GM10847 (cell line): ENCODE measurements at regions not wholly inside any gene's neighbourhood (a gene's known extent, or its start where the extent isn't known, plus 50 kb on each side); places are given as distances from the start of the nearest gene placed in this dataset.

Source experiments
- POLR2A ChIP-seq: IDR thresholded peaks from 2 replicates; pipeline ENCODE4 v1.6.1; 2011; ENCODE audit not compliant: insufficient read length; ENCODE audit errors: extremely low read depth

- no peak for TF ChIP-seq POLR2A
These were observed 255.1 kb upstream of the MKLN1 start for GRCh38 chr7:131072505-131073091.

GRCh38 chr7:131074043-131074442 is 253.6 kb upstream of the MKLN1 start:
- TF ChIP-seq POLR2A: no peak

- TF ChIP-seq POLR2A: no peak
These were observed 253.1 kb upstream of the MKLN1 start for GRCh38 chr7:131074585-131074984.

- TF ChIP-seq POLR2A: no peak
These were observed 252.3 kb upstream of the MKLN1 start for GRCh38 chr7:131075406-131075805.

GRCh38 chr7:131076032-131076431 is 251.6 kb upstream of the MKLN1 start:
- TF ChIP-seq POLR2A: no peak

- no peak for TF ChIP-seq POLR2A
These were observed 250.9 kb upstream of the MKLN1 start for GRCh38 chr7:131076711-131077181.

- TF ChIP-seq POLR2A: no peak
These were observed 249.9 kb upstream of the MKLN1 start for GRCh38 chr7:131077735-131078134.

- TF ChIP-seq POLR2A: no peak
These were observed 246.9 kb upstream of the MKLN1 start for GRCh38 chr7:131080754-131081153.

- TF ChIP-seq POLR2A: no peak
These were observed 246.4 kb upstream of the MKLN1 start for GRCh38 chr7:131081308-131081707.

GRCh38 chr7:131083781-131084180 is 243.9 kb upstream of the MKLN1 start:
- TF ChIP-seq POLR2A: no peak

- no peak for TF ChIP-seq POLR2A
These were observed 239.7 kb upstream of the MKLN1 start for GRCh38 chr7:131087756-131088658.

- no peak for TF ChIP-seq POLR2A
These were observed 237.5 kb upstream of the MKLN1 start for GRCh38 chr7:131090188-131090587.

- TF ChIP-seq POLR2A: no peak
These were observed 236.6 kb upstream of the MKLN1 start for GRCh38 chr7:131090886-131091692.

- TF ChIP-seq POLR2A: no peak
These were observed 233.0 kb upstream of the MKLN1 start for GRCh38 chr7:131094685-131095084.

- no peak for TF ChIP-seq POLR2A
These were observed 232.3 kb upstream of the MKLN1 start for GRCh38 chr7:131095346-131095745.

- no peak for TF ChIP-seq POLR2A
These were observed 231.3 kb upstream of the MKLN1 start for GRCh38 chr7:131096267-131096927.
